ENCODE measurements at regions not wholly inside any gene's neighbourhood (a gene's known extent, or its start where the extent isn't known, plus 50 kb on each side); places are given as distances from the start of the nearest gene placed in this dataset.
"Not testable (repeated sequence)": the region's sequence is repeated elsewhere in the genome, so short reads cannot be mapped to it uniquely, and the experiment has no call there.

GRCh38 chr6:68229566-68229965 lies 405.5 kb upstream of the ADGRB3 start:
- no peaks in the 10 kb centered on the region for H3K27me3 ChIP-seq
- H3K36me3 ChIP-seq, result no peaks in the 10 kb centered on the region
- intact Hi-C loops (cut with DNase I), result no loop called here
- no peak overlapping the region for H3K27ac ChIP-seq
- H3K4me3 ChIP-seq, result no peak overlapping the region
- DNase-seq, result no peak
- no peaks in the 10 kb centered on the region for H3K9me3 ChIP-seq
- no peak for TF ChIP-seq CTCF (IDR thresholded peaks at IDR 0.05)
- no peaks in the 10 kb centered on the region for H3K4me1 ChIP-seq
- FAIRE-seq, result no peak
- no peak for ATAC-seq
- 43 to 68% methylated on average over 1 of the region's 1 CpG for WGBS, 2 donors

- FAIRE-seq, result no peak
- H3K27ac ChIP-seq, result no peak overlapping the region
- no peaks in the 10 kb centered on the region for H3K9me3 ChIP-seq
- intact Hi-C loops (cut with DNase I), result no loop called here
- H3K4me1 ChIP-seq, result no peaks in the 10 kb centered on the region
- no peaks in the 10 kb centered on the region for H3K27me3 ChIP-seq
- H3K4me3 ChIP-seq, result no peak overlapping the region
- no peak for TF ChIP-seq CTCF (IDR thresholded peaks at IDR 0.05)
- WGBS, 2 donors, result 27 to 35% methylated on average over 3 of the region's 3 CpGs
- no peak for DNase-seq
- H3K36me3 ChIP-seq, result no peaks in the 10 kb centered on the region
- no peak for ATAC-seq
Measured at GRCh38 chr6:68226460-68226859, 408.6 kb upstream of the ADGRB3 start.

- Histone ChIP-seq H3K4me1 (no peaks in the 10 kb centered on the region), H3K27me3 (no peaks in the 10 kb centered on the region), H3K4me3 (no peak overlapping the region), H3K36me3 (no peaks in the 10 kb centered on the region), H3K9me3 (no peaks in the 10 kb centered on the region), H3K27ac (no peak overlapping the region)
- intact Hi-C loops (cut with DNase I), result no loop called here
- TF ChIP-seq CTCF (IDR thresholded peaks at IDR 0.05), result no peak
- DNase-seq (no peak), FAIRE-seq (no peak), ATAC-seq (no peak)
Measured at GRCh38 chr6:68225729-68226128, 409.4 kb upstream of the ADGRB3 start.

- H3K27ac ChIP-seq, result no peak overlapping the region
- intact Hi-C loops (cut with DNase I), result no loop called here
- H3K9me3 ChIP-seq, result no peaks in the 10 kb centered on the region
- DNase-seq (no peak), ATAC-seq (no peak), FAIRE-seq (no peak)
- H3K4me1 ChIP-seq, result no peaks in the 10 kb centered on the region
- WGBS, 2 donors, result 62 to 68% methylated on average over 2 of the region's 2 CpGs
- no peaks in the 10 kb centered on the region for H3K36me3 ChIP-seq
- no peaks in the 10 kb centered on the region for H3K27me3 ChIP-seq
- no peak for TF ChIP-seq CTCF (IDR thresholded peaks at IDR 0.05)
- no peak overlapping the region for H3K4me3 ChIP-seq
Measured at GRCh38 chr6:68211242-68211795, 423.8 kb upstream of the ADGRB3 start.

- H3K4me3 ChIP-seq; ATAC-seq; DNase-seq; H3K36me3 ChIP-seq; H3K4me1 ChIP-seq; intact Hi-C loops (cut with DNase I); H3K9me3 ChIP-seq; FAIRE-seq; H3K27me3 ChIP-seq; H3K27ac ChIP-seq: not testable (repeated sequence)
Measured at GRCh38 chr6:68207612-68208011, 427.5 kb upstream of the ADGRB3 start.

GRCh38 chr6:68200929-68201328 lies 434.2 kb upstream of the ADGRB3 start:
- TF ChIP-seq CTCF (IDR thresholded peaks at IDR 0.05), result no peak
- no peak overlapping the region for H3K4me3 ChIP-seq
- no peak overlapping the region for H3K27ac ChIP-seq
- H3K36me3 ChIP-seq, result no peaks in the 10 kb centered on the region
- no peaks in the 10 kb centered on the region for H3K9me3 ChIP-seq
- no peaks in the 10 kb centered on the region for H3K4me1 ChIP-seq
- H3K27me3 ChIP-seq, result no peaks in the 10 kb centered on the region
- intact Hi-C loops (cut with DNase I), result no loop called here
- ATAC-seq (no peak), DNase-seq (no peak), FAIRE-seq (no peak)

All from pancreas (tissue), 10 donors.